CD14-positive monocyte (primary cell): ENCODE measurements at regions not wholly inside any gene's neighbourhood (a gene's known extent, or its start where the extent isn't known, plus 50 kb on each side); places are given as distances from the start of the nearest gene placed in this dataset.

ENCODE experiments used
- DNase-seq, 3 donors: peaks; one replicate each; pipeline ENCODE4 v3.0.0-alpha.2; 2011 to 2022
- H2AFZ ChIP-seq: 2 replicates; pipeline ENCODE4 v1.6.0; 2012; ENCODE audit warnings: mild to moderate bottlenecking, low read depth, low read length, inconsistent platforms; ENCODE audit not compliant: insufficient read depth, poor library complexity, severe bottlenecking
- H3K27ac ChIP-seq, 2 donors: 1 replicate in 1 of 2; 2 replicates in 1 of 2; pipeline ENCODE4 v1.5.1; 2012 to 2013; ENCODE audit warnings: low read length in 2 of 2, control low read depth in 1 of 2, inconsistent platforms in 1 of 2, low read depth in 1 of 2, mild to moderate bottlenecking in 1 of 2
- H3K27me3 ChIP-seq, 2 donors: one replicate each; pipeline versions ENCODE4 v1.6.0 to v1.6.1; 2011 to 2013; ENCODE audit warnings: low read length in 2 of 2; ENCODE audit not compliant: control insufficient read depth in 2 of 2, insufficient read depth in 2 of 2
- H3K36me3 ChIP-seq, 2 donors: replicated peaks in 1 of 2; 1 replicate in 1 of 2; 2 replicates in 1 of 2; pipeline versions ENCODE4 v1.5.1 to v1.6.1; 2012 to 2013; ENCODE audit warnings: low read length in 2 of 2, control low read depth in 1 of 2, inconsistent platforms in 1 of 2, mild to moderate bottlenecking in 1 of 2; ENCODE audit not compliant: insufficient read depth in 2 of 2, control insufficient read depth in 1 of 2
- H3K4me1 ChIP-seq, 2 donors: 1 replicate in 1 of 2; 2 replicates in 1 of 2; pipeline versions ENCODE4 v1.5.1 to v1.6.1; 2012 to 2013; ENCODE audit warnings: low read length in 2 of 2, control low read depth in 1 of 2, inconsistent platforms in 1 of 2, mild to moderate bottlenecking in 1 of 2, moderate library complexity in 1 of 2; ENCODE audit not compliant: insufficient read depth in 2 of 2, control insufficient read depth in 1 of 2
- H3K4me2 ChIP-seq: replicated peaks from 2 replicates; pipeline ENCODE3; 2012; ENCODE audit warnings: low read length, moderate library complexity, mild to moderate bottlenecking; ENCODE audit not compliant: poor library complexity, severe bottlenecking; ENCODE audit errors: extremely low read depth
- H3K4me3 ChIP-seq, 3 experiments: fragments of 200-600 bp in 1 of 3; sonication (generic) in 1 of 3; replicated peaks in 1 of 3; 1 replicate in 2 of 3; 2 replicates in 1 of 3; pipeline ENCODE4 v1.5.1; 2011 to 2013; ENCODE audit warnings: low read length in 3 of 3, mild to moderate bottlenecking in 3 of 3, control low read depth in 2 of 3, low read depth in 2 of 3, inconsistent platforms in 1 of 3, moderate library complexity in 1 of 3
- H3K79me2 ChIP-seq: 2 replicates; pipeline ENCODE4 v1.6.0; 2012; ENCODE audit warnings: mild to moderate bottlenecking, control low read depth, inconsistent platforms, low read length, moderate library complexity; ENCODE audit not compliant: insufficient read depth
- H3K9ac ChIP-seq: 2 replicates; pipeline ENCODE4 v1.6.0; 2017; ENCODE audit warnings: low read length, mild to moderate bottlenecking; ENCODE audit not compliant: insufficient read depth, poor library complexity, severe bottlenecking
- H3K9me3 ChIP-seq, 2 donors: replicated peaks in 1 of 2; 1 replicate in 1 of 2; 2 replicates in 1 of 2; pipeline versions ENCODE4 v1.5.1 to v1.6.1; 2012 to 2013; ENCODE audit warnings: low read length in 2 of 2, control low read depth in 1 of 2; ENCODE audit not compliant: control insufficient read depth in 1 of 2, insufficient read depth in 1 of 2
- H4K20me1 ChIP-seq: 2 replicates; pipeline ENCODE4 v1.6.0; 2012; ENCODE audit warnings: mild to moderate bottlenecking, low read length, control low read depth, moderate library complexity; ENCODE audit not compliant: insufficient read depth
- H3K27ac Mint-ChIP-seq, 7 donors: one replicate each; pipeline ENCODE4 v1.8.0; 2020; ENCODE audit warnings: mild to moderate bottlenecking in 7 of 7, mixed read lengths in 7 of 7, moderate library complexity in 6 of 7, inconsistent platforms in 2 of 7
- H3K27me3 Mint-ChIP-seq, 3 donors: one replicate each; pipeline ENCODE4 v1.8.0; 2021 to 2022; ENCODE audit warnings: low read depth in 3 of 3, mild to moderate bottlenecking in 3 of 3, mixed read lengths in 3 of 3, moderate library complexity in 3 of 3, inconsistent platforms in 1 of 3
- H3K36me3 Mint-ChIP-seq, 2 donors: one replicate each; pipeline ENCODE4 v1.8.0; 2020; ENCODE audit warnings: mixed read lengths in 2 of 2, inconsistent platforms in 1 of 2, mild to moderate bottlenecking in 1 of 2
- H3K4me1 Mint-ChIP-seq: one replicate; pipeline ENCODE4 v1.8.0; 2020; ENCODE audit warnings: mild to moderate bottlenecking, mixed read lengths
- H3K4me3 Mint-ChIP-seq, 2 donors: one replicate each; pipeline ENCODE4 v1.8.0; 2020; ENCODE audit warnings: mild to moderate bottlenecking in 2 of 2, mixed read lengths in 2 of 2, moderate library complexity in 1 of 2
- H3K9me3 Mint-ChIP-seq, 7 donors: one replicate each; pipeline ENCODE4 v1.8.0; 2020 to 2022; ENCODE audit warnings: mixed read lengths in 7 of 7, mild to moderate bottlenecking in 6 of 7, moderate library complexity in 6 of 7, inconsistent platforms in 2 of 7
- CTCF ChIP-seq: fragments of 200-600 bp; IDR thresholded peaks from one replicate; pipeline ENCODE4 v1.8.0; 2022; ENCODE audit warnings: antibody characterized with exemption, mild to moderate bottlenecking
- WGBS: methylation state at CpG from one replicate; pipeline ENCODE4 v1.1.5; 2013; ENCODE audit warnings: missing lambda C conversion rate; ENCODE audit not compliant: insufficient coverage; 5-methylcytosine and 5-hydroxymethylcytosine counted together
- intact Hi-C, 2 donors: fragments of 100-400 bp; cut with micrococcal nuclease; formaldehyde crosslinking; loops; one replicate each; pipeline versions ENCODE4 v1.15.0 to v1.15.1; 2023

GRCh38 chr12:126791122-126791521 is 1475.8 kb upstream of the TMEM132C start:
- 80% methylated on average over 3 of the region's 8 CpGs for WGBS
- H3K79me2 ChIP-seq, result no peaks in the 10 kb centered on the region
- H2AFZ ChIP-seq, result no peak overlapping the region
- Mint-ChIP-seq H3K36me3 (no peaks in the 10 kb centered on the region), H3K4me1 (no peaks in the 10 kb centered on the region), H3K9me3 (peaks cover 0 to 13% (median 3%) of the 10 kb centered on the region in 7 donors), H3K4me3 (no peak overlapping the region), H3K27me3 (peaks cover 0 to 3% (median 2%) of the 10 kb centered on the region in 3 donors), H3K27ac (no peak overlapping the region)
- no peaks in the 10 kb centered on the region for H3K36me3 ChIP-seq
- no peak overlapping the region for H3K4me2 ChIP-seq
- H3K4me3 ChIP-seq, result no peak overlapping the region
- H3K27ac ChIP-seq, result no peak overlapping the region
- H3K4me1 ChIP-seq, result no peaks in the 10 kb centered on the region
- DNase-seq, result no peak
- H4K20me1 ChIP-seq, result no peaks in the 10 kb centered on the region
- no peaks in the 10 kb centered on the region for H3K27me3 ChIP-seq
- H3K9me3 ChIP-seq, result no peaks in the 10 kb centered on the region
- intact Hi-C loops, result no loop called here
- no peak for TF ChIP-seq CTCF
- no peak overlapping the region for H3K9ac ChIP-seq

- peaks cover 0 to 2% (median 0%) of the 10 kb centered on the region in 3 donors for H3K27me3 Mint-ChIP-seq
Measured at GRCh38 chr12:126792411-126792810, 1474.6 kb upstream of the TMEM132C start.

More at GRCh38 chr12:126792411-126792810, 1474.6 kb upstream of the TMEM132C start:
- Histone ChIP-seq H3K36me3 (no peaks in the 10 kb centered on the region), H3K4me2 (no peak overlapping the region), H2AFZ (no peak overlapping the region), H4K20me1 (no peaks in the 10 kb centered on the region), H3K27ac (no peak overlapping the region), H3K4me3 (no peak overlapping the region), H3K4me1 (no peaks in the 10 kb centered on the region), H3K9me3 (no peaks in the 10 kb centered on the region), H3K9ac (no peak overlapping the region), H3K79me2 (no peaks in the 10 kb centered on the region), H3K27me3 (no peaks in the 10 kb centered on the region)
- no peak for TF ChIP-seq CTCF
- DNase-seq, result no peak
- Mint-ChIP-seq H3K36me3 (no peaks in the 10 kb centered on the region), H3K9me3 (peaks cover 0 to 13% (median 3%) of the 10 kb centered on the region in 7 donors), H3K4me3 (no peak overlapping the region), H3K4me1 (no peaks in the 10 kb centered on the region), H3K27ac (no peak overlapping the region)
- 90% methylated on average over 2 of the region's 6 CpGs for WGBS
- intact Hi-C loops, result no loop called here
